IgD-negative memory B cell (primary cell): ENCODE measurements at regions not wholly inside any gene's neighbourhood (a gene's known extent, or its start where the extent isn't known, plus 50 kb on each side); places are given as distances from the start of the nearest gene placed in this dataset.

Experiments
- H3K27ac Mint-ChIP-seq, 3 donors: one replicate each; pipeline ENCODE4 v1.8.0; 2020 to 2022; ENCODE audit warnings: mild to moderate bottlenecking in 3 of 3, mixed read lengths in 3 of 3, moderate library complexity in 1 of 3
- H3K27me3 Mint-ChIP-seq: one replicate; pipeline ENCODE4 v1.8.0; 2021; ENCODE audit warnings: mixed read lengths
- H3K36me3 Mint-ChIP-seq: one replicate; pipeline ENCODE4 v1.8.0; 2020; ENCODE audit warnings: mild to moderate bottlenecking, mixed read lengths
- H3K4me1 Mint-ChIP-seq, 3 donors: one replicate each; pipeline ENCODE4 v1.8.0; 2020 to 2022; ENCODE audit warnings: mixed read lengths in 3 of 3, mild to moderate bottlenecking in 1 of 3
- H3K4me3 Mint-ChIP-seq, 4 donors: one replicate each; pipeline ENCODE4 v1.8.0; 2020 to 2022; ENCODE audit warnings: mild to moderate bottlenecking in 4 of 4, mixed read lengths in 4 of 4, moderate library complexity in 3 of 4
- H3K9me3 Mint-ChIP-seq, 3 donors: one replicate each; pipeline ENCODE4 v1.8.0; 2020 to 2021; ENCODE audit warnings: mixed read lengths in 3 of 3, mild to moderate bottlenecking in 1 of 3

GRCh38 chr5:145244788-145245187, 590.4 kb downstream of the PRELID2 start:
- H3K4me3 Mint-ChIP-seq = no peak overlapping the region
- no peaks in the 10 kb centered on the region for H3K4me1 Mint-ChIP-seq
- H3K27me3 Mint-ChIP-seq = peaks cover 1% of the 10 kb centered on the region
- no peaks in the 10 kb centered on the region for H3K9me3 Mint-ChIP-seq
- H3K27ac Mint-ChIP-seq = no peak overlapping the region
- no peaks in the 10 kb centered on the region for H3K36me3 Mint-ChIP-seq

- no peaks in the 10 kb centered on the region for H3K9me3 Mint-ChIP-seq
- H3K27me3 Mint-ChIP-seq = peaks cover 1% of the 10 kb centered on the region
- no peaks in the 10 kb centered on the region for H3K4me1 Mint-ChIP-seq
- H3K4me3 Mint-ChIP-seq = no peak overlapping the region
- no peak overlapping the region for H3K27ac Mint-ChIP-seq
- H3K36me3 Mint-ChIP-seq = no peaks in the 10 kb centered on the region
Measured at GRCh38 chr5:145244251-145244650, 590.9 kb downstream of the PRELID2 start.

GRCh38 chr5:145243016-145243415, 592.1 kb downstream of the PRELID2 start:
- Mint-ChIP-seq H3K27me3 (peaks cover 1% of the 10 kb centered on the region), H3K4me3 (no peak overlapping the region), H3K27ac (no peak overlapping the region), H3K4me1 (no peaks in the 10 kb centered on the region), H3K9me3 (no peaks in the 10 kb centered on the region), H3K36me3 (no peaks in the 10 kb centered on the region)

- Mint-ChIP-seq H3K4me1 (no peaks in the 10 kb centered on the region), H3K9me3 (no peaks in the 10 kb centered on the region), H3K27me3 (peaks cover 1% of the 10 kb centered on the region), H3K4me3 (no peak overlapping the region), H3K27ac (no peak overlapping the region), H3K36me3 (no peaks in the 10 kb centered on the region)
Measured at GRCh38 chr5:145242551-145242950, 592.6 kb downstream of the PRELID2 start.

GRCh38 chr5:145237843-145238242, 597.3 kb downstream of the PRELID2 start:
- Mint-ChIP-seq H3K9me3 (peaks cover 0 to 3% (median 0%) of the 10 kb centered on the region in 3 donors), H3K27me3 (no peaks in the 10 kb centered on the region), H3K36me3 (no peaks in the 10 kb centered on the region), H3K4me1 (no peaks in the 10 kb centered on the region), H3K4me3 (no peak overlapping the region), H3K27ac (no peak overlapping the region)

- Mint-ChIP-seq H3K4me1 (no peaks in the 10 kb centered on the region), H3K36me3 (no peaks in the 10 kb centered on the region), H3K27ac (no peak overlapping the region), H3K27me3 (no peaks in the 10 kb centered on the region), H3K9me3 (peaks cover 0 to 3% (median 0%) of the 10 kb centered on the region in 3 donors), H3K4me3 (no peak overlapping the region)
Measured at GRCh38 chr5:145236983-145237382, 598.2 kb downstream of the PRELID2 start.

- no peaks in the 10 kb centered on the region for H3K36me3 Mint-ChIP-seq
- H3K27ac Mint-ChIP-seq = no peak overlapping the region
- H3K27me3 Mint-ChIP-seq = no peaks in the 10 kb centered on the region
- no peak overlapping the region for H3K4me3 Mint-ChIP-seq
- no peaks in the 10 kb centered on the region for H3K4me1 Mint-ChIP-seq
- H3K9me3 Mint-ChIP-seq = peaks cover 0 to 3% (median 0%) of the 10 kb centered on the region in 3 donors
Measured at GRCh38 chr5:145236127-145236526, 599.0 kb downstream of the PRELID2 start.

- Mint-ChIP-seq H3K27ac (no peak overlapping the region), H3K27me3 (no peaks in the 10 kb centered on the region), H3K9me3 (peaks cover 0 to 3% (median 0%) of the 10 kb centered on the region in 3 donors), H3K4me3 (no peak overlapping the region), H3K36me3 (no peaks in the 10 kb centered on the region), H3K4me1 (no peaks in the 10 kb centered on the region)
Measured at GRCh38 chr5:145233461-145233860, 601.7 kb downstream of the PRELID2 start.

- no peaks in the 10 kb centered on the region for H3K27me3 Mint-ChIP-seq
- H3K9me3 Mint-ChIP-seq = peaks cover 0 to 3% (median 0%) of the 10 kb centered on the region in 3 donors
- no peaks in the 10 kb centered on the region for H3K4me1 Mint-ChIP-seq
- no peaks in the 10 kb centered on the region for H3K36me3 Mint-ChIP-seq
- no peak overlapping the region for H3K4me3 Mint-ChIP-seq
- no peak overlapping the region for H3K27ac Mint-ChIP-seq
Measured at GRCh38 chr5:145230781-145231180, 604.4 kb downstream of the PRELID2 start.

GRCh38 chr5:145228564-145228963, 606.6 kb downstream of the PRELID2 start:
- no peaks in the 10 kb centered on the region for H3K4me1 Mint-ChIP-seq
- H3K27ac Mint-ChIP-seq = no peak overlapping the region
- no peaks in the 10 kb centered on the region for H3K27me3 Mint-ChIP-seq
- no peak overlapping the region for H3K4me3 Mint-ChIP-seq
- no peaks in the 10 kb centered on the region for H3K36me3 Mint-ChIP-seq
- no peaks in the 10 kb centered on the region for H3K9me3 Mint-ChIP-seq

- Mint-ChIP-seq H3K36me3 (no peaks in the 10 kb centered on the region), H3K27ac (no peak overlapping the region), H3K27me3 (no peaks in the 10 kb centered on the region), H3K4me3 (no peak overlapping the region), H3K4me1 (no peaks in the 10 kb centered on the region), H3K9me3 (no peaks in the 10 kb centered on the region)
Measured at GRCh38 chr5:145227881-145228280, 607.3 kb downstream of the PRELID2 start.

GRCh38 chr5:145226726-145227125, 608.4 kb downstream of the PRELID2 start:
- no peak overlapping the region for H3K4me3 Mint-ChIP-seq
- H3K27me3 Mint-ChIP-seq = no peaks in the 10 kb centered on the region
- no peaks in the 10 kb centered on the region for H3K4me1 Mint-ChIP-seq
- H3K27ac Mint-ChIP-seq = no peak overlapping the region
- no peaks in the 10 kb centered on the region for H3K9me3 Mint-ChIP-seq
- H3K36me3 Mint-ChIP-seq = no peaks in the 10 kb centered on the region

- Mint-ChIP-seq H3K27ac (no peak overlapping the region), H3K4me1 (no peaks in the 10 kb centered on the region), H3K9me3 (no peaks in the 10 kb centered on the region), H3K27me3 (no peaks in the 10 kb centered on the region), H3K36me3 (no peaks in the 10 kb centered on the region), H3K4me3 (no peak overlapping the region)
Measured at GRCh38 chr5:145225529-145225928, 609.6 kb downstream of the PRELID2 start.

- Mint-ChIP-seq H3K27ac (no peak overlapping the region), H3K4me3 (no peak overlapping the region), H3K27me3 (no peaks in the 10 kb centered on the region), H3K4me1 (no peaks in the 10 kb centered on the region), H3K9me3 (no peaks in the 10 kb centered on the region), H3K36me3 (no peaks in the 10 kb centered on the region)
Measured at GRCh38 chr5:145223582-145223981, 611.6 kb downstream of the PRELID2 start.

- Mint-ChIP-seq H3K27ac (no peak overlapping the region), H3K27me3 (no peaks in the 10 kb centered on the region)
Measured at GRCh38 chr5:145222622-145223021, 612.5 kb downstream of the PRELID2 start.

GRCh38 chr5:145221416-145221815, 613.7 kb downstream of the PRELID2 start:
- Mint-ChIP-seq H3K36me3 (no peaks in the 10 kb centered on the region), H3K4me1 (no peaks in the 10 kb centered on the region), H3K27me3 (no peaks in the 10 kb centered on the region), H3K4me3 (no peak overlapping the region), H3K27ac (no peak overlapping the region), H3K9me3 (no peaks in the 10 kb centered on the region)

More at GRCh38 chr5:145222622-145223021, 612.5 kb downstream of the PRELID2 start:
- Mint-ChIP-seq H3K4me1 (no peaks in the 10 kb centered on the region), H3K9me3 (no peaks in the 10 kb centered on the region), H3K36me3 (no peaks in the 10 kb centered on the region), H3K4me3 (no peak overlapping the region)

GRCh38 chr5:145220481-145220880, 614.7 kb downstream of the PRELID2 start:
- H3K27me3 Mint-ChIP-seq = peaks cover under 1% of the 10 kb centered on the region

More at GRCh38 chr5:145220481-145220880, 614.7 kb downstream of the PRELID2 start:
- Mint-ChIP-seq H3K36me3 (no peaks in the 10 kb centered on the region), H3K4me3 (no peak overlapping the region), H3K4me1 (no peaks in the 10 kb centered on the region), H3K27ac (no peak overlapping the region), H3K9me3 (no peaks in the 10 kb centered on the region)
